MM.1S (cell line): ENCODE measurements at regions not wholly inside any gene's neighbourhood (a gene's known extent, or its start where the extent isn't known, plus 50 kb on each side); places are given as distances from the start of the nearest gene placed in this dataset.

Source experiments
- DNase-seq: peaks from one replicate; pipeline ENCODE4 v3.0.0-alpha.2; 2015
- H2AFZ ChIP-seq: fragments of 300-600 bp; sonication (generic); 2 replicates; pipeline ENCODE4 v1.6.0; 2016; ENCODE audit warnings: antibody characterized with exemption, low read length
- H3F3A ChIP-seq: fragments of 300-600 bp; sonication (generic); 2 replicates; pipeline ENCODE4 v1.6.1; 2016; ENCODE audit warnings: mild to moderate bottlenecking, antibody characterized with exemption, low read length, moderate library complexity, mixed read lengths; ENCODE audit not compliant: insufficient read depth
- H3K27ac ChIP-seq: fragments of 300-600 bp; sonication (generic); 2 replicates; pipeline ENCODE4 v1.5.1; 2016; ENCODE audit warnings: mild to moderate bottlenecking, low read length
- H3K27me3 ChIP-seq: fragments of 300-600 bp; sonication (generic); replicated peaks from 2 replicates; pipeline ENCODE4 v1.6.0; 2016; ENCODE audit warnings: low read length; ENCODE audit not compliant: insufficient read depth
- H3K36me3 ChIP-seq: fragments of 300-600 bp; sonication (generic); replicated peaks from 2 replicates; pipeline ENCODE4 v1.6.1; 2016; ENCODE audit warnings: mild to moderate bottlenecking, low read length, mixed read lengths; ENCODE audit not compliant: insufficient read depth
- H3K4me1 ChIP-seq: fragments of 300-600 bp; sonication (generic); 2 replicates; pipeline ENCODE4 v1.6.1; 2016; ENCODE audit warnings: low read length, mixed read lengths
- H3K4me2 ChIP-seq: fragments of 300-600 bp; sonication (generic); 2 replicates; pipeline ENCODE4 v1.6.0; 2016; ENCODE audit warnings: low read depth, low read length
- H3K4me3 ChIP-seq: fragments of 300-600 bp; sonication (generic); 2 replicates; pipeline ENCODE4 v1.5.1; 2016; ENCODE audit warnings: low read length, mixed read lengths
- H3K79me2 ChIP-seq: fragments of 300-600 bp; sonication (generic); 2 replicates; pipeline ENCODE4 v1.6.1; 2016; ENCODE audit warnings: mixed run types, low read length, mixed read lengths
- H3K9ac ChIP-seq: fragments of 300-600 bp; sonication (generic); 2 replicates; pipeline ENCODE4 v1.6.1; 2016; ENCODE audit warnings: low read length, mixed read lengths
- H3K9me2 ChIP-seq: fragments of 300-600 bp; sonication (generic); replicated peaks from 2 replicates; pipeline ENCODE4 v1.6.1; 2016; ENCODE audit warnings: mild to moderate bottlenecking, low read length, mixed read lengths; ENCODE audit not compliant: insufficient read depth
- H3K9me3 ChIP-seq: fragments of 300-600 bp; sonication (generic); replicated peaks from 2 replicates; pipeline ENCODE4 v1.6.1; 2016; ENCODE audit warnings: mild to moderate bottlenecking, low read length, mixed read lengths; ENCODE audit not compliant: insufficient read depth
- H4K20me1 ChIP-seq: fragments of 300-600 bp; sonication (generic); 2 replicates; pipeline ENCODE4 v1.6.1; 2016; ENCODE audit warnings: mild to moderate bottlenecking, low read length, moderate library complexity, mixed read lengths; ENCODE audit not compliant: insufficient read depth
- EZH2 ChIP-seq: fragments of 300-600 bp; sonication (generic); optimal IDR thresholded peaks from 2 replicates; pipeline ENCODE3; 2017; ENCODE audit warnings: low read depth, mild to moderate bottlenecking, antibody characterized with exemption, low read length, mixed read lengths
- EZH2phosphoT487 ChIP-seq: fragments of 300-600 bp; sonication (generic); IDR thresholded peaks from 2 replicates; pipeline ENCODE4 v1.6.1; 2018; ENCODE audit warnings: antibody characterized with exemption, low read length
- TF ChIP-seq, protein P1 (sequence below): fragments of 300-600 bp; sonication (generic); IDR thresholded peaks from 2 replicates; pipeline ENCODE4 v1.5.1; 2016; ENCODE audit warnings: antibody characterized with exemption, low read length, mixed read lengths

DNA sequence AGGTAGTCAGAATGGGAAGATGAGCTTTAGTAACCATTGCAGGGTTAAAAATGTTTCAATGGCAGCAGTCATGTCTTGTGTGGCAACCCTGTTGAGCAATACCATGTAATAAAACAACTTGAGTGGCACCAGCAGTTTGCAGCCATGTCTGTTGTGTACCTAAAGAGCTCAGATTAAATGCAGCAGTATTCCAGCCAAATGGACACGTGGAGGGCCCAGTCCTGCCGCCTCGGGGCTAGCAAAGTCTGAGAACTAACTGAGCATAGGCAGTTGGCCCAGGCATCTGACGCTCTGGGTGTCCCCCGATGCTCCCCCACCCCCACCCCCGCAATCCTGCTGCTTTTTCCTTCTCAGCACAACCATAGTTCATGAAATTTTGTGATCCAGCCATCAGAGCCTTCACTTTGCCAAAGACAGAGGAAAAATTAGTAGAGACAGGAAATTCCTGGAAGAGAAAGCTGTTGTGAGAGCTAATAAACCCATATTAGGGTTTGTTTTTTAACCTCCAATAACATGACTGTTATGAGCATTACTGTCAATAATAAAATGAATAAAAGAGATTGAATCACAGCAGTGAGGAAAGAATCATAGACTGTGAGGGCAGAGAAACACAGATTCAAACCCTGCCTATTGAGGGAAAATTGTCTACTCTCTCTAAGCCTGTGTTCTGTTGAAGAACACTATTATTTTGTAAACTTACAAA lies 220.6 kb upstream of the RHOBTB1 start:
- Histone ChIP-seq H2AFZ (no peak overlapping the region), H3K4me2 (no peak overlapping the region), H3K27ac (no peak overlapping the region), H3K27me3 (no peaks in the 10 kb centered on the region), H3K4me1 (no peaks in the 10 kb centered on the region), H4K20me1 (no peaks in the 10 kb centered on the region), H3K9ac (no peak overlapping the region), H3F3A (no peaks in the 10 kb centered on the region), H3K79me2 (no peaks in the 10 kb centered on the region), H3K9me3 (no peaks in the 10 kb centered on the region), H3K9me2 (no peaks in the 10 kb centered on the region), H3K36me3 (no peaks in the 10 kb centered on the region), H3K4me3 (no peak overlapping the region)
- no peak for TF ChIP-seq EZH2phosphoT487
- DNase-seq = no peak

DNA sequence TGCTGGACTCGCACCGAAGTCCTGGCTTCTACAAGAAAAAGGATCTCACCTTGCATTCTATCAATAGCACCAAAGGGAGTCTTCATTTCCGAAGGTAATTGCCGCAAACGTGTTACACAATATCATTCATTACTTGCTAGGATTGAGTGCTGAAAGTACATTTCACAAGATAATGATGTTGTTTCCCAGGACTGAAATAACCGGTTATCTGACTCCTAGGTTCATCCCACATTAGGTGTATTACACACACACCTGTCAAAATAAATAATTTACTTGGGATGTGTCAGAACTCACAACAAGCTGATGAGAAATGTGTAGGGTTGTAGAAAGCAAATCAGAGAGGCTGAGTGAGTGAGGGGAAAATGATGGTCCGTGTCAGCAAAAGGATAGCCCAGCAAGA lies 219.4 kb upstream of the RHOBTB1 start:
- no peak overlapping the region for H2AFZ ChIP-seq
- no peak overlapping the region for H3K27ac ChIP-seq
- no peak overlapping the region for H3K4me3 ChIP-seq
- H3K79me2 ChIP-seq = no peaks in the 10 kb centered on the region
- H4K20me1 ChIP-seq = no peaks in the 10 kb centered on the region
- TF ChIP-seq EZH2phosphoT487 (no peak), EZH2 (no peak)
- TF ChIP-seq, protein P1, sequence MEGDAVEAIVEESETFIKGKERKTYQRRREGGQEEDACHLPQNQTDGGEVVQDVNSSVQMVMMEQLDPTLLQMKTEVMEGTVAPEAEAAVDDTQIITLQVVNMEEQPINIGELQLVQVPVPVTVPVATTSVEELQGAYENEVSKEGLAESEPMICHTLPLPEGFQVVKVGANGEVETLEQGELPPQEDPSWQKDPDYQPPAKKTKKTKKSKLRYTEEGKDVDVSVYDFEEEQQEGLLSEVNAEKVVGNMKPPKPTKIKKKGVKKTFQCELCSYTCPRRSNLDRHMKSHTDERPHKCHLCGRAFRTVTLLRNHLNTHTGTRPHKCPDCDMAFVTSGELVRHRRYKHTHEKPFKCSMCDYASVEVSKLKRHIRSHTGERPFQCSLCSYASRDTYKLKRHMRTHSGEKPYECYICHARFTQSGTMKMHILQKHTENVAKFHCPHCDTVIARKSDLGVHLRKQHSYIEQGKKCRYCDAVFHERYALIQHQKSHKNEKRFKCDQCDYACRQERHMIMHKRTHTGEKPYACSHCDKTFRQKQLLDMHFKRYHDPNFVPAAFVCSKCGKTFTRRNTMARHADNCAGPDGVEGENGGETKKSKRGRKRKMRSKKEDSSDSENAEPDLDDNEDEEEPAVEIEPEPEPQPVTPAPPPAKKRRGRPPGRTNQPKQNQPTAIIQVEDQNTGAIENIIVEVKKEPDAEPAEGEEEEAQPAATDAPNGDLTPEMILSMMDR = no peak
- H3K36me3 ChIP-seq = no peaks in the 10 kb centered on the region
- no peak overlapping the region for H3K9ac ChIP-seq
- H3K9me3 ChIP-seq = no peaks in the 10 kb centered on the region
- no peaks in the 10 kb centered on the region for H3K4me1 ChIP-seq
- DNase-seq = no peak
- no peaks in the 10 kb centered on the region for H3F3A ChIP-seq
- no peaks in the 10 kb centered on the region for H3K27me3 ChIP-seq
- H3K4me2 ChIP-seq = no peak overlapping the region
- H3K9me2 ChIP-seq = no peaks in the 10 kb centered on the region

DNA sequence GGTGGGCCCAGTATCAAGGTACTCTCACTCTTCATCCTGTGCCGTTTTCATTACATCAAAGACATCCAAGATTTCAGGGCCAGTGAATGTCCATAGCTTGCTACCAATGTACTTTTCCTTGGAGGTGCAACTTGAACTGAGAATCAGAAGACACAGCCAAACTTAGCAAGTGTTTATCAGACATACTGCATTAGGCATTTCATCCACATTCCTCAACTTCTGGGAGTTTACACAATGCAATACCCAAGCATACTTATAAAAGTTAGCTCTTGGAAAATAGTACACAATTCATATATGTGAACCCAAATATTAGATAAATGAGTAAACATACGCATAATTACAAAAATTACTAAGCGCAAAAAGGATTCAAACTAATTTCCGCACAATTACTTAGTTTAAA lies 216.3 kb upstream of the RHOBTB1 start:
- TF ChIP-seq, protein P1 = no peak
- TF ChIP-seq EZH2phosphoT487 (no peak), EZH2 (no peak)
- no peaks in the 10 kb centered on the region for H3K36me3 ChIP-seq
- no peak for DNase-seq
- no peaks in the 10 kb centered on the region for H4K20me1 ChIP-seq
- no peak overlapping the region for H2AFZ ChIP-seq
- no peaks in the 10 kb centered on the region for H3K9me2 ChIP-seq
- H3F3A ChIP-seq = no peaks in the 10 kb centered on the region
- no peak overlapping the region for H3K4me2 ChIP-seq
- H3K9ac ChIP-seq = no peak overlapping the region
- H3K27ac ChIP-seq = no peak overlapping the region
- H3K27me3 ChIP-seq = no peaks in the 10 kb centered on the region
- no peaks in the 10 kb centered on the region for H3K79me2 ChIP-seq
- H3K9me3 ChIP-seq = no peaks in the 10 kb centered on the region
- H3K4me1 ChIP-seq = no peaks in the 10 kb centered on the region
- no peak overlapping the region for H3K4me3 ChIP-seq

DNA sequence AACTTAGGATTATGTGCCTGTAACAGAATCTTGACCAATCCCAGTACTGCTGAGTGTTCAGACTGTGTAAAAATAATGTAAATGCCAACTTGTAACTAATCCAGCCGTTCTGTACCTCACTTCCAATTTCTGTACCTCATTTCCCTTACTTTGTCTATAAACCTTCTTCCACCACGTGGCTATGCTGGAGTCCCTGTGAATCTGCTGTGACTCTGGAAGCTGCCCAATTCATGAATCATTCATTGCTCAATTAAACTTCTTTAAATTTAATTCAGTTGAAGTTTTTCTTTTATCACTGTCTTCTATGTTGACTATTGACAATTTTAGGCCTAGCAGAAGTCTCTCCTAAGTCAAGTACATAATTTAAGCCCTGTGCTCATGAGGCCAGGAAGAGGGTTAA lies 215.3 kb upstream of the RHOBTB1 start:
- TF ChIP-seq EZH2phosphoT487 = no peak
- TF ChIP-seq, protein P1 = no peak
- no peak for TF ChIP-seq EZH2
- no peaks in the 10 kb centered on the region for H3K36me3 ChIP-seq
- no peaks in the 10 kb centered on the region for H3K9me3 ChIP-seq
- no peaks in the 10 kb centered on the region for H3K79me2 ChIP-seq
- H3K4me3 ChIP-seq = no peak overlapping the region
- H2AFZ ChIP-seq = no peak overlapping the region
- H3K9me2 ChIP-seq = no peaks in the 10 kb centered on the region
- no peaks in the 10 kb centered on the region for H4K20me1 ChIP-seq
- no peaks in the 10 kb centered on the region for H3K4me1 ChIP-seq
- H3F3A ChIP-seq = no peaks in the 10 kb centered on the region
- H3K27me3 ChIP-seq = no peaks in the 10 kb centered on the region
- H3K4me2 ChIP-seq = no peak overlapping the region
- no peak for DNase-seq
- H3K27ac ChIP-seq = no peak overlapping the region
- no peak overlapping the region for H3K9ac ChIP-seq
